ENCODE measurements at regions not wholly inside any gene's neighbourhood (a gene's known extent, or its start where the extent isn't known, plus 50 kb on each side); places are given as distances from the start of the nearest gene placed in this dataset.

DNA sequence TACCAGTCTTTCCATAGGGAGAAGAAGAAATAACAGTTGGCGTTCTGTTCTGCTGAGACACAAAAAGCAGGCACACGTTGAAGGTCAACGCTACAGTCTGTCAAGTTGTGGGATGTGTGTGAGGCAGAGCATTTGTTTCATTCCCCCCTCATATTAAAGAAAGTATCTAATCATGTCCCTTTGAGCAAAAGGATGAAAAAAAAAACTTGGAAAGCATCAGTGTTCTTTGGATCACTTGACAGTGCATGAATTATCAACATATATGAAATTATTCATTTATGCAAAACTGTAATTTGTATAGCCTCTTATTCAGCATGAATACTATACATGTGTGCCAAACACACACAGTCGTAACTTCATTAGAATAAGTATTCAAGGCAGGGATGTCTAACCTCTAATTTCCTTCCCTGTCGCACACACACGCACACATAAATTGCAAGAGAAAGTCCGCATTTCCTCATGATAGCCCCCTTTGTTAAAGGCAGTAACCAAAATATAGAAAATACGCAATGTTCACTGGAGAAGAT, 228.6 kb downstream of the RND3 start:
- Histone ChIP-seq H2AFZ (ENCODE audit: low read depth, low read length) (no peak overlapping the region), H3K79me2 (ENCODE audit: control insufficient read depth, insufficient read depth, low read length) (no peaks in the 10 kb centered on the region), H3K4me3 (no peak overlapping the region), H3K9ac (ENCODE audit: insufficient read depth in 1 of 2, low read depth in 2 of 2, low read length in 2 of 2) (no peak overlapping the region), H3K27me3 (ENCODE audit: control insufficient read depth in 2 of 2, insufficient read depth in 2 of 2, low read length in 2 of 2) (no peaks in the 10 kb centered on the region), H4K20me1 (replicated peaks; ENCODE audit: control insufficient read depth, insufficient read depth, low read length) (no peaks in the 10 kb centered on the region), H3K4me2 (ENCODE audit: insufficient read depth, low read length) (no peak overlapping the region), H3K9me3 (replicated peaks; ENCODE audit: control insufficient read depth, insufficient read depth, low read depth, low read length) (no peaks in the 10 kb centered on the region), H3K4me1 (replicated peaks in 1 of 2; ENCODE audit: control insufficient read depth in 2 of 2, insufficient read depth in 2 of 2, low read length in 2 of 2) (no peaks in the 10 kb centered on the region), H3K36me3 (ENCODE audit: control insufficient read depth, insufficient read depth, low read length) (no peaks in the 10 kb centered on the region), H3K27ac (ENCODE audit: extremely low read depth, low read depth, low read length) (no peak overlapping the region), H3K9me1 (ENCODE audit: control insufficient read depth, insufficient read depth, low read length) (no peaks in the 10 kb centered on the region)
- no peak for DNase-seq (ENCODE audit: extremely low read depth in 1 of 4, low spot score in 3 of 4)
- intact Hi-C loops (cut with micrococcal nuclease), result no loop called here
- no peak for ATAC-seq
- ChIA-PET POLR2A (no interaction called here), CTCF (ENCODE audit: low intra/inter-chr PET ratio) (interaction anchor here (0.6 kb wide), 1 partner anchor 1250 kb away, joined by 3 read pairs; no protein-coding TSS in a partner anchor)
- no peak for FAIRE-seq
- in situ Hi-C loops (cut with MboI), result no loop called here
- WGBS (ENCODE audit: insufficient coverage, low coverage, missing lambda C conversion rate), result 1% methylated on average over 8 of the region's 8 CpGs
- TF ChIP-seq ZNF197 (CRISPR knock-in tag; IDR thresholded peaks at IDR 0.05; ENCODE audit: low read depth) (no peak), ZNF707 (CRISPR knock-in tag; conservative IDR thresholded peaks at IDR 0.05) (no peak), SMARCA5 (IDR thresholded peaks at IDR 0.05) (no peak), KAT8 (IDR thresholded peaks at IDR 0.05; ENCODE audit: low read depth) (no peak), ZHX1 (conservative IDR thresholded peaks at IDR 0.05; ENCODE audit: low read length) (no peak), TARDBP (IDR thresholded peaks at IDR 0.05) (no peak)
- TF ChIP-seq, protein P1, sequence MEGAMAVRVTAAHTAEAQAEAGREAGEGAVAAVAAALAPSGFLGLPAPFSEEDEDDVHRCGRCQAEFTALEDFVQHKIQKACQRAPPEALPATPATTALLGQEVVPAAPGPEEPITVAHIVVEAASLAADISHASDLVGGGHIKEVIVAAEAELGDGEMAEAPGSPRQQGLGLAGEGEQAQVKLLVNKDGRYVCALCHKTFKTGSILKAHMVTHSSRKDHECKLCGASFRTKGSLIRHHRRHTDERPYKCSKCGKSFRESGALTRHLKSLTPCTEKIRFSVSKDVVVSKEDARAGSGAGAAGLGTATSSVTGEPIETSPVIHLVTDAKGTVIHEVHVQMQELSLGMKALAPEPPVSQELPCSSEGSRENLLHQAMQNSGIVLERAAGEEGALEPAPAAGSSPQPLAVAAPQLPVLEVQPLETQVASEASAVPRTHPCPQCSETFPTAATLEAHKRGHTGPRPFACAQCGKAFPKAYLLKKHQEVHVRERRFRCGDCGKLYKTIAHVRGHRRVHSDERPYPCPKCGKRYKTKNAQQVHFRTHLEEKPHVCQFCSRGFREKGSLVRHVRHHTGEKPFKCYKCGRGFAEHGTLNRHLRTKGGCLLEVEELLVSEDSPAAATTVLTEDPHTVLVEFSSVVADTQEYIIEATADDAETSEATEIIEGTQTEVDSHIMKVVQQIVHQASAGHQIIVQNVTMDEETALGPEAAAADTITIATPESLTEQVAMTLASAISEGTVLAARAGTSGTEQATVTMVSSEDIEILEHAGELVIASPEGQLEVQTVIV (CRISPR knock-in tag; IDR thresholded peaks at IDR 0.05; ENCODE audit: borderline replicate concordance), result no peak
- TF ChIP-seq, protein P2, sequence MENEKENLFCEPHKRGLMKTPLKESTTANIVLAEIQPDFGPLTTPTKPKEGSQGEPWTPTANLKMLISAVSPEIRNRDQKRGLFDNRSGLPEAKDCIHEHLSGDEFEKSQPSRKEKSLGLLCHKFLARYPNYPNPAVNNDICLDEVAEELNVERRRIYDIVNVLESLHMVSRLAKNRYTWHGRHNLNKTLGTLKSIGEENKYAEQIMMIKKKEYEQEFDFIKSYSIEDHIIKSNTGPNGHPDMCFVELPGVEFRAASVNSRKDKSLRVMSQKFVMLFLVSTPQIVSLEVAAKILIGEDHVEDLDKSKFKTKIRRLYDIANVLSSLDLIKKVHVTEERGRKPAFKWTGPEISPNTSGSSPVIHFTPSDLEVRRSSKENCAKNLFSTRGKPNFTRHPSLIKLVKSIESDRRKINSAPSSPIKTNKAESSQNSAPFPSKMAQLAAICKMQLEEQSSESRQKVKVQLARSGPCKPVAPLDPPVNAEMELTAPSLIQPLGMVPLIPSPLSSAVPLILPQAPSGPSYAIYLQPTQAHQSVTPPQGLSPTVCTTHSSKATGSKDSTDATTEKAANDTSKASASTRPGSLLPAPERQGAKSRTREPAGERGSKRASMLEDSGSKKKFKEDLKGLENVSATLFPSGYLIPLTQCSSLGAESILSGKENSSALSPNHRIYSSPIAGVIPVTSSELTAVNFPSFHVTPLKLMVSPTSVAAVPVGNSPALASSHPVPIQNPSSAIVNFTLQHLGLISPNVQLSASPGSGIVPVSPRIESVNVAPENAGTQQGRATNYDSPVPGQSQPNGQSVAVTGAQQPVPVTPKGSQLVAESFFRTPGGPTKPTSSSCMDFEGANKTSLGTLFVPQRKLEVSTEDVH (IDR thresholded peaks at IDR 0.05; ENCODE audit: low read depth, partially characterized antibody), result no peak
- no TSS peak for BruUV-seq (replicated peaks)

Data from K562 (cell line).